Uterus (tissue), 3 donors: ENCODE measurements at regions not wholly inside any gene's neighbourhood (a gene's known extent, or its start where the extent isn't known, plus 50 kb on each side); places are given as distances from the start of the nearest gene placed in this dataset.

Experiments used
- DNase-seq, 2 donors: peaks; one replicate each; pipeline ENCODE4 v3.0.0-alpha.2; 2019 to 2020
- H3K27ac ChIP-seq, 2 donors: fragments of 200-600 bp; sonication (generic); 1 replicate in 1 of 2; 2 replicates in 1 of 2; pipeline ENCODE4 v1.5.1; 2016 to 2018
- H3K27me3 ChIP-seq, 2 donors: fragments of 200-600 bp; sonication (generic); one replicate each; pipeline ENCODE4 v1.5.1; 2018 to 2019; ENCODE audit warnings: control low read depth in 1 of 2
- H3K36me3 ChIP-seq, 2 donors: fragments of 200-600 bp; sonication (generic); one replicate each; pipeline ENCODE4 v1.5.1; 2019; ENCODE audit warnings: control low read depth in 1 of 2
- H3K4me1 ChIP-seq, 2 donors: fragments of 200-600 bp; sonication (generic); one replicate each; pipeline ENCODE4 v1.5.1; 2018 to 2019; ENCODE audit warnings: control low read depth in 1 of 2
- H3K4me3 ChIP-seq, 2 donors: fragments of 200-600 bp; sonication (generic); 1 replicate in 1 of 2; 2 replicates in 1 of 2; pipeline ENCODE4 v1.5.1; 2018 to 2019; ENCODE audit warnings: mild to moderate bottlenecking in 1 of 2
- H3K9me3 ChIP-seq, 2 donors: fragments of 200-600 bp; sonication (generic); one replicate each; pipeline ENCODE4 v1.5.1; 2019; ENCODE audit warnings: control low read depth in 1 of 2
- CTCF ChIP-seq, 4 experiments: fragments of 200-600 bp in 2 of 4; fragments of 450-650 bp in 2 of 4; sonication (generic) in 2 of 4; IDR thresholded peaks; one replicate each; pipeline ENCODE4 v1.5.1; 2016 to 2019; ENCODE audit warnings: antibody characterized with exemption in 4 of 4, mild to moderate bottlenecking in 2 of 4, moderate library complexity in 1 of 4
- POLR2A ChIP-seq, 2 donors: fragments of 450-650 bp; IDR thresholded peaks; one replicate each; pipeline ENCODE4 v1.6.1; 2016; ENCODE audit warnings: antibody characterized with exemption in 2 of 2, mild to moderate bottlenecking in 1 of 2, moderate library complexity in 1 of 2
- intact Hi-C: fragments of 100-400 bp; cut with DNase I; formaldehyde crosslinking; loops from one replicate; pipeline ENCODE4 v1.15.1; 2023; ENCODE audit warnings: low total_unique reads
- donor health status: DM: yes; HTN: yes; CAD: no.

- intact Hi-C loops: no loop called here
- no peaks in the 10 kb centered on the region for H3K27me3 ChIP-seq
- TF ChIP-seq CTCF (IDR thresholded peaks at IDR 0.05) (no peak), POLR2A (IDR thresholded peaks at IDR 0.05) (no peak)
- no peak for DNase-seq
- no peaks in the 10 kb centered on the region for H3K9me3 ChIP-seq
- H3K27ac ChIP-seq: no peak overlapping the region
- no peaks in the 10 kb centered on the region for H3K36me3 ChIP-seq
- H3K4me1 ChIP-seq: no peaks in the 10 kb centered on the region
- no peak overlapping the region for H3K4me3 ChIP-seq
Measured at GRCh38 chr3:178465260-178466180, 70.7 kb upstream of the KCNMB2 start.

DNA sequence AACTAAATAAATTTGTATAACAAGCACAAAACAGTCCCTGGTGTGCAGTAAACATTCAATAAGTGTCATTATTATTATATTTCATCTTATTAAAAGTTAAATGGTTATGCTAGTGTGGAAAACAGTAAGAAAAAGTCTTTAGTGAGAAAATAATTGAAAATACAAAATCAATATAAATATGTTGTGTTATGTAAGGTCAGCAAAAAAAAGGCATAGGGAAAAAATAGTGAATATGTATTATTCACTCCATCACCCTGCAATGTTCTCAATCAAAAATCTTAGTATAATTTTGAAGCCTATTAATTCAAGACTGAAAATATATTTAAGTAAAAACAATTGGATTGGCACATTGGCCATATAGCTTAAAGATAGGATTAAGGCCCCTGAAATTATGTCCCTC, 63.3 kb upstream of the KCNMB2 start:
- intact Hi-C loops: no loop called here
- H3K36me3 ChIP-seq: no peaks in the 10 kb centered on the region
- no peaks in the 10 kb centered on the region for H3K27me3 ChIP-seq
- H3K9me3 ChIP-seq: no peaks in the 10 kb centered on the region
- H3K4me3 ChIP-seq: no peak overlapping the region
- no peak for DNase-seq
- no peak for TF ChIP-seq POLR2A (IDR thresholded peaks at IDR 0.05)
- TF ChIP-seq CTCF (IDR thresholded peaks at IDR 0.05): no peak
- no peaks in the 10 kb centered on the region for H3K4me1 ChIP-seq
- H3K27ac ChIP-seq: no peak overlapping the region

DNA sequence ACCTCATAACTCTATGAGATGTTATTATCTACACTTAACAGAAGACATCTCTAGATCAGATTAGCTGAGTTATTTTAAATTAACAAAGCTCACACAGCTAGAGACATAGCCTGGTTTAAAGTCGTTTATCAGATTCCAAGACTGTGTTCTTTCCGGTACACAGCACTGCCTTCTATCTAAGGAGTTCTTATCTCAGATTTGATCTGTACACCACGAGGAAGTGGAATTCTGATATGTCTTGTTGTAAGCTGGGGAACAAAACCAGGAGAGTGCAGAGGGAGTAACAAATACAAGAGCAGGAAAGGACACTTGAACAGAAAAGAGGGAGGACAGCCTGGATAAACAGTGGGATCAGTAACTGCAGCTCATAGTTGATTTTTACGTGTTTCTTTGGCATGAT, 61.7 kb upstream of the KCNMB2 start:
- intact Hi-C loops: no loop called here
- Histone ChIP-seq H3K27me3 (no peaks in the 10 kb centered on the region), H3K27ac (no peak overlapping the region), H3K4me1 (no peaks in the 10 kb centered on the region), H3K9me3 (no peaks in the 10 kb centered on the region), H3K36me3 (no peaks in the 10 kb centered on the region), H3K4me3 (no peak overlapping the region)
- no peak for DNase-seq
- no peak for TF ChIP-seq CTCF (IDR thresholded peaks at IDR 0.05)
- no peak for TF ChIP-seq POLR2A (IDR thresholded peaks at IDR 0.05)

GRCh38 chr3:178475062-178475461, 61.2 kb upstream of the KCNMB2 start:
- no peak for TF ChIP-seq CTCF (IDR thresholded peaks at IDR 0.05)
- TF ChIP-seq POLR2A (IDR thresholded peaks at IDR 0.05): no peak
- no peak overlapping the region for H3K4me3 ChIP-seq
- intact Hi-C loops: no loop called here

DNA sequence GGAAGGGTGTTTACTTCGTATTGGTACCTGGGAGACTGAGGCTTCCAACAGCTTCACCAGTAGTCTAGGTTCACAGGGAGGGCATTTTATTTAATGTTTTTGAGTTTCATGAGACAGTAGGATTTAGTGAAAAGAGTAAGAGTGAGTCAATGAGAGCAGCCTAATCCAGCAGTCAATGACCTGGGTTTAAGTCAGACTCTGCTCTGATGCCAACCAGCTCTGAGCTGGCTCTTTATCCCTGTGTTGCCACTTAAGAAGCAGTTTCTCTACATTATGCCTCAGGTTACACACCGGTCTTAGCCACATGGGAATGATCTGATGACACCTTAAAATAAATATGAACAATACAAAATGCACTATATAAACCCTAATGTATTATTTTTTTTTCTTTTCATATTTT, 59.4 kb upstream of the KCNMB2 start:
- no peak for DNase-seq
- no peaks in the 10 kb centered on the region for H3K9me3 ChIP-seq
- no peak overlapping the region for H3K27ac ChIP-seq
- H3K27me3 ChIP-seq: no peaks in the 10 kb centered on the region
- no peaks in the 10 kb centered on the region for H3K36me3 ChIP-seq
- TF ChIP-seq POLR2A (IDR thresholded peaks at IDR 0.05): no peak
- TF ChIP-seq CTCF (IDR thresholded peaks at IDR 0.05): no peak
- no peak overlapping the region for H3K4me3 ChIP-seq
- H3K4me1 ChIP-seq: no peaks in the 10 kb centered on the region
- intact Hi-C loops: no loop called here

More at GRCh38 chr3:178475062-178475461, 61.2 kb upstream of the KCNMB2 start:
- Histone ChIP-seq H3K27ac (no peak overlapping the region), H3K27me3 (no peaks in the 10 kb centered on the region), H3K4me1 (no peaks in the 10 kb centered on the region), H3K36me3 (no peaks in the 10 kb centered on the region), H3K9me3 (no peaks in the 10 kb centered on the region)
- no peak for DNase-seq
